ENCODE measurements at regions not wholly inside any gene's neighbourhood (a gene's known extent, or its start where the extent isn't known, plus 50 kb on each side); places are given as distances from the start of the nearest gene placed in this dataset.
"Not testable (repeated sequence)": the region's sequence is repeated elsewhere in the genome, so short reads cannot be mapped to it uniquely, and the experiment has no call there.

GRCh38 chr11:129731316-129731715 is 84.3 kb upstream of the TMEM45B start:
- DNase-seq, result no peak

DNA sequence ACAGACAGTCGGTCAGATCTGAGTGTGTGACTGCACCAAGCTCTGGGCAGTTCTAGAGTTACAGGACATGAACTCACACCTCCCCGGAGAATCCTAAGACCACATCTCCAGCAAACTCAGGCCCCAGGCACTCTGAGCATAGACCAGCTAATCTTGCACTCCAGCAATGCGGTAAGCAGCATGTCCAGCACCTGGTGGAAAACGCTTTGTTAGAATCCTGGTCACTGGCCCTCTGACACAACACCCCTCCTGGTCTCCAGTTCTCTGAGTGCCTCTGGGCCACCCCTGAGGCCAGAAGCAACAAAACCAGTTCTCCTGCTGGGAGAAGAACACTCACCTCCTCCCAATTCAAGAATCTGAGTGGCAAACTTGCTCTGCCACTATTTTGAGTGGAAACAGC is 82.7 kb upstream of the TMEM45B start:
- DNase-seq, result no peak

- no peak for DNase-seq
Measured at GRCh38 chr11:129733384-129733783, 82.3 kb upstream of the TMEM45B start.

- no peak for DNase-seq
Measured at GRCh38 chr11:129733981-129734380, 81.7 kb upstream of the TMEM45B start.

DNA sequence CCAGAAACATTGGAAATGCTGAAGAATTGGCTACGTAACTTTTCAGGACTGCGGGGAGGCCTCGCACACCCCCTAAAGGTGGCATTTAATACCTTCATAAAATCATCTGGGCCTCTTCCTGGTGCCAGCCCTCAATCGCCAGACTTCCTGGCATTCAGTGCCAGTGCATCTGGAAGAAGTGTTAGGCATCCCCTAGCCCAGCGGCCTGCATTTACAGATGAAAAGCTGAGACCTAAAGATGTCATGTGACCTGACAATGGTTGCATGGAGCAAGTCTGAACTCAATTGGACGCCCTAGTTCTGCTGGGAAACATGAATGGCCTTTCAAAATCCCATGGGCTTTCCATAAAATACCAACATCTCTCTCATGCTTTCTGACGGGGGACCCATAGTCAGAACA is 81.0 kb upstream of the TMEM45B start:
- no peak for DNase-seq

DNA sequence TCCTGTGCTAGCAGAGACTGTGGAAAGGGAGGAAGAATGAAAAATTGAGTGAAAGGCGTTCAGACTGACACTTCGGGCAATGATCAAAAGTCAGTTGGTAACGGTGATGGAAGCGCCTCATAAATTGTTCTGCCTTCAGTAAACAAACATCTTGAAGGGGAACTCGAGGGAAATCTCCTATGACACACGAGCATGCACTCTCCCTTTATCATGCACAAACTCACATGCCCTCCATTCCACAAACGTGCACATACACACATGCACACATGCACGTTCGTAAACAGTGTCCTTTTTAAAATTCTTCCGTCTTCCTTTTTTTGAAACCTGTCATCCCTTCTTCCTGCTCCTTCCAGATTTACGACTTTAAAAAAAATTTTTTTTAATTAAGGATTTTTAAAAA is 77.8 kb upstream of the TMEM45B start:
- DNase-seq, result no peak

DNA sequence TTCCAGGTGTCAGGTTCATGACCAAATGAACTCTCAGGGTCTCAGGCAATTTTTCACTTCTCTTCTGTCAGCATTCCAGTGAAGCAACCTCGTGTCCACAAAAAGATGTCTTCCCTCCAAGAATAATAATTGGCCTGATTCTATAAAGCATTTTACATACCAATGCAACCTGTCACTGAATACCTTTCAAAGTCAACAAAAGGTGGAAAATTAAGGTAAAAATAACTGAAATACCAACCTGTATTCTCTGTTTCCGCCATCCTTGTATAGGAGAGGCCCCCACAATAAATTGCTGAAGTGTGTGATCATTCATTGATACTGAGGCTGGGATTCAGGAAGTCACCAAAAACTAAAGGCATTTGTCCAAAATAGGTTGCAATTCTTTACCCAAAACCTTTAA is 77.4 kb upstream of the TMEM45B start:
- no peak for DNase-seq

DNA sequence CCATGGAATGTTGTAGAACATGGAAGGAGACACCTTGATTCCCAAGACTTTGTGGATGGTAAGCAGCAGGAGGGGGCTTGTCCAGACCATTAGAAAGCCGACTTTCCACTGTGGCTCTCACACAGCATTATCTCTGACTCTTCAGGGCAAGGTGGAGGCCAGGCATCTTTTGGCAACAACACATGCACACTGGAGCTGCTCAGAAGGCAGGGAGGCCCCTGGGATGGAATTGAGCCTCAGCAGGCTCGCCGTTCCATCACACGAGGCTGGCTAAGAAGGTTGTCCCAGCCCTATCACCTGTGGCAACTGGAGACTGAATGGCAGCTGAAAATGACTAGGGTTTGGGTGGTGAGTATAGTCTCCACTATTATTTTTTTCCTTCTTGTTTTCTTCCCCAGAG is 76.3 kb upstream of the TMEM45B start:
- no peak for DNase-seq

DNA sequence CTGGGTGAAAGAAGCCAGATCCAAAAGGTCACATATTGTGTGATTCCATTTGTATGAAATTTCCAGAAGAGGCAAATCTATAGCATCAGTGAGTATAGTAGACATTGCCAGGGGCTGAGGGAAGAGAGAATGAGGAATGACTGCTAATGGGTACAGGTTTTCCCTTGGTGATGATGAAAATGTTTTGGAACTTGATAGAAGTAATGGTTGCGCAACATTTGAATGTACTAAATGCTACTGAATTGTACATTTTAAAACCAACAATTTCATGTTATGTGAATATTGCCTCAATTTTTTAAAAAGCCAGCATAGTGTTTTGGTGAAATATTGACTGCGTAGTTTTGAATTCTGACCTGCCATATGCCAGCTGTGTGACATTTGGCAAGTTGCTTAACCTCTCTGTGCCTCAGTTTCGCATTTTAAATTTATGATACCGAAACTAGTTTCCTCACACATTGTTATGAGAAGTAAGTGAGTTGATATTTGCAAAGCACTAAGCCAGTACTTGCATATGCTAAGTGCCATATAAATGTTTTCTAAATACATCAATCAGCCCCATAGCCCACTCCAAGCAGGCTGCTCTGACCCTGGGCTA is 75.4 kb upstream of the TMEM45B start:
- no peak for DNase-seq

GRCh38 chr11:129743112-129743815 is 72.4 kb upstream of the TMEM45B start:
- DNase-seq, result no peak

GRCh38 chr11:129747071-129747470 is 68.6 kb upstream of the TMEM45B start:
- no peak for DNase-seq

DNA sequence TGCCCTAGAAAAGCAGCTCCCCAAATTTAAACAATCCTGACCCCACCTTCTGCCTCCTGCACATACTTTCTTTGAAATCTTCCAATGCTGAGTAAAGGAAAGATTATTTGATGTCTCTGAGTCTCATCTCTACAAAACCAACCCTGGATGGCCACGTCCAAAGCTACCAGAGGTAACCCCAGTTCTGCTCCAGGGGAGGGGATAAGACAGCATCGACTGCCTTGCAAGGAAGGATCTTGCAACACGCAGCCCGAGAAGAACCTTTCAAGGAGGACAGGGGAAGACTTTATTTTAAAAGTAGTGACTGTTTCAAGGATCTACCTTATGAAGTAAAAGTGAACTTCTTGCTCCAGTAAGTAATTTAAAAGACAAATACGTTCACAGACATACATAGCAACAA is 66.5 kb upstream of the TMEM45B start:
- no peak for DNase-seq

DNA sequence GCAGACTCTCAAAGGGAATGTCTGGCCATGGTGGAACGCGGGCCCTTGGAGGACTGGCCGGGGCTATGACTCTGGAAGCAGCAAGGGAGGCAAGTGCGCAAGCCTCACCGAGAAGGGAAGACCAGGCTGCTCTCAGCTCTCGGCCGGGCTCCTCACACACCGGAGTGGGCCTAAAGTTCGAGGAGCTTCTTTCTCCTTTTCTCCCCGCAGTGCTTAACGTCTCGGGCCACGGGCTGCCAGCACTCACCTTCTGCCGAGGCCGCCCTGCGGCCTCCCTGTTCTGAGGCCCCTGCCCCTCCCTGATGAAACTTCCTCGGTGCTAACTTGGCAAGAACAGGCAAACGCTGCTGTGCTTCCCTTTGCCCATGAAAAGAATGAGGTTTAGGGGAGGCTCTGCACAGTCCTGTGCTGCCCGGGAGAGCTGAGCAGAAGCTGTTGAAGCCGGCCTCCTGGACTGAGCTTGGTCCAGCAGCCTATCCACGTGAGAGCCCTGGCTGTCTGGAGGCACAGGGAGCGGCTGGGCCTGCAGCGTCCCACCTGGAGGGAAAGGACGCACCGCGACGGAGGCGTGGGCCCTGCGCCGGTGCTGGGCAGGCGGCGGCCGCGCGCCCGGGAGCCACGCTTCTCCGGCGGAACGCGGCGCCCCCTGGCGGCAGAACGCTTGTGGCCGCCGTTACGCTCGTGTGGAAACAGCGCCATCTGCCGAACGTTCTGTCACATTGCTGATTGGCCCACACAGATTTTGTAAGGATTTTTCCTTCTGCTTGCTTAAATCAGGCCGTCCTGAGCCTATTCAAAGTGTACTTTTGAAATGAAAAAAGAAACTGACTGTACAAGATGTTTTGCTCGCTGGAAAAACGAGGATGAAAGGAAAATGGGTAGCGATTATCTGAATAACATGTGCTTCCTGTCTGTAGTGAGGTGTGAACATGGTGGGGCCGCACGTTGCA is 65.0 kb upstream of the TMEM45B start:
- peak; percentile 61 to 76 for DNase-seq

DNA sequence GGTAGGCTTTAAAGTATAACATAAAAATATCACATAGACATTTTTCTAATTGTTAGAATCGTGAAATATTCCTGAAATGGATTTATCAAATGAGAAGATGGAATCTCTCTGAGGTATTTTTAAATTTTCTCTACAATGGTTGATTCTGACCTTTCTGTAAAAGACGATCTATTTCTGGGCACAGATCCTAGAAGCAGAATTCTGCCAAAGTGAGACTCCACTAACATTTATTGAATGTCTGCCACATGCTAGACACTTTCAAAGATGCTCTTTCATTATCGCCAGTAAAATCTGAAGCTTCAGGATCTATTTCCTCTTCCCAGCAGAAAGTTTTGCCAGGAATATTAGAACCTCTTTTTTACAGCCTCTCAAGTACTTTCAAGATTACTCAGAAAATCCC is 64.1 kb upstream of the TMEM45B start:
- DNase-seq, result no peak

DNA sequence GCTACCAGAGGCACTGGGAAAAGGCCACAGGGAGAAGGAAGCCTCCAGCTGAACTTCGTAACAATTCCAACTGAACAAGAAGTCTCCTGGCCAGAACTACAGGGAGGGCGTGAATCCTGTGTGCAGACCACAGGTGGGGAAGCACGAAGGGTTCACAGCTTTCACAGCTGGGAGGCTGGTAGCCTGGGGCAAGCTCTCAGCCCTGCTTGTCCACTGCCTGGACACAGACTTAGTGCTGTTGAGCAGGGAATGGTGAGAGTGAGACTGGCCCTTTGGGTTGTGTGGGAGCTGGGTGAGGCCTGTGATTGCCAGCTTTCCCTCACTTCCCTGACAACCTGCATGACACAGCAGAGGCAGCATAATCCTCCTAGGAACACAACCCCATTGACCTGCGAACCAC is 52.1 kb upstream of the TMEM45B start:
- not testable (repeated sequence) for DNase-seq

DNA sequence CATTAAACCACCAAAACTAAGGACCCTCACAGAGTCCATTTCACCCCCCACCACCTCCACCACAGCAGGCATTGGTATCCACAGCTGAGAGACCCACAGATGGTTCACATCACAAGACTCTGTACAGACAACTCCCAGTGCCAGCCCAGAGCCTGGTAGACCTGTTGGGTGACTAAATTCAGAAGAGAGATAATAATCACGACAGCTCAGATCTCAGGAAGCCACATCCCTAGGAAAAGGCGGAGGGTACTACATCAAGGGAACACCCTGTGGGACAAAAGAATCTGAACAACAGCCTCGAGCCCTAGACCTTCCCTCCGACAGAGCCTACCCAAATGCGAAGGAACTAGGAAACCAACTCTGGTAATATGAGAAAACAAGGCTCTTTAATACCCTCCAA is 51.4 kb upstream of the TMEM45B start:
- not testable (repeated sequence) for DNase-seq

All from Kasumi-1 (cell line).